SK-N-SH (cell line): ENCODE measurements at regions not wholly inside any gene's neighbourhood (a gene's known extent, or its start where the extent isn't known, plus 50 kb on each side); places are given as distances from the start of the nearest gene placed in this dataset.

Source experiments
- CTCF ChIA-PET: fragments of 300-600, 350-600 bp; formaldehyde crosslinking; extraction: SDS; loops from one replicate; lab custom pipeline; 2021; lab: Yijun Ruan, JAX
- POLR2A ChIA-PET: fragments of 350-600 bp; sonication (Branson Sonifier 250); formaldehyde crosslinking; extraction: SDS; loops from one replicate; lab custom pipeline; 2020; ENCODE audit warnings: antibody characterized with exemption, inconsistent platforms; lab: Yijun Ruan, JAX
- DNase-seq: peaks from one replicate; pipeline ENCODE4 v3.0.0; 2012
- H2AFZ ChIP-seq: fragments of 200-600 bp; sonication (generic); 2 replicates; pipeline ENCODE4 v1.8.1; 2016; ENCODE audit warnings: antibody characterized with exemption, mild to moderate bottlenecking, low read depth
- H3F3A ChIP-seq: fragments of 200-600 bp; sonication (generic); replicated peaks from 2 replicates; pipeline ENCODE3; 2016; ENCODE audit warnings: antibody characterized with exemption, mild to moderate bottlenecking; ENCODE audit not compliant: insufficient read depth
- H3K27ac ChIP-seq, 2 experiments: fragments of 200-500 bp in 1 of 2; fragments of 200-600 bp in 1 of 2; sonication (Bioruptor generic) in 1 of 2; sonication (generic), shearing (Covaris generic) in 1 of 2; 2 replicates each; pipeline versions ENCODE4 v1.5.1 to v1.6.1; 2014 to 2016; ENCODE audit warnings: low read depth in 2 of 2, inconsistent platforms in 1 of 2, low read length in 1 of 2, mild to moderate bottlenecking in 1 of 2, mixed read lengths in 1 of 2
- H3K27me3 ChIP-seq: fragments of 200-600 bp; sonication (generic), shearing (Covaris generic); 2 replicates; pipeline ENCODE4 v1.6.1; 2016; ENCODE audit warnings: mixed run types; ENCODE audit not compliant: insufficient read depth
- H3K36me3 ChIP-seq, 2 experiments: fragments of 200-500 bp in 1 of 2; fragments of 200-600 bp in 1 of 2; sonication (Bioruptor generic) in 1 of 2; sonication (generic) in 1 of 2; replicated peaks in 1 of 2; 2 replicates each; pipeline versions ENCODE3 to v1.5.1; 2014 to 2016; ENCODE audit warnings: low read length in 1 of 2, mild to moderate bottlenecking in 1 of 2; ENCODE audit not compliant: insufficient read depth in 2 of 2, control insufficient read depth in 1 of 2
- H3K4me1 ChIP-seq, 2 experiments: fragments of 200-500 bp in 1 of 2; fragments of 200-600 bp in 1 of 2; sonication (Bioruptor generic) in 1 of 2; sonication (generic), shearing (Covaris generic) in 1 of 2; 2 replicates each; pipeline versions ENCODE4 v1.5.1 to v1.6.1; 2014 to 2016; ENCODE audit warnings: low read depth in 1 of 2, low read length in 1 of 2, mixed run types in 1 of 2; ENCODE audit not compliant: insufficient read depth in 2 of 2, control insufficient read depth in 1 of 2
- H3K4me2 ChIP-seq: fragments of 200-600 bp; sonication (generic), shearing (Covaris generic); 2 replicates; pipeline ENCODE4 v1.6.1; 2017; ENCODE audit warnings: mixed run types
- H3K4me3 ChIP-seq, 2 experiments: fragments of 200-500 bp in 1 of 2; fragments of 200-600 bp in 1 of 2; sonication (Bioruptor generic) in 1 of 2; sonication (generic), shearing (Covaris generic) in 1 of 2; 2 replicates each; pipeline versions ENCODE4 v1.5.1 to v1.8.1; 2014 to 2016; ENCODE audit warnings: low read depth in 2 of 2, inconsistent platforms in 1 of 2, low read length in 1 of 2, mild to moderate bottlenecking in 1 of 2, mixed read lengths in 1 of 2, moderate library complexity in 1 of 2
- H3K79me2 ChIP-seq: fragments of 200-600 bp; sonication (generic); 2 replicates; pipeline ENCODE4 v1.8.1; 2017; ENCODE audit warnings: mild to moderate bottlenecking; ENCODE audit not compliant: insufficient read depth
- H3K9ac ChIP-seq: fragments of 200-600 bp; sonication (generic); 2 replicates; pipeline ENCODE4 v1.6.1; 2017; ENCODE audit warnings: mixed run types
- H3K9me2 ChIP-seq: fragments of 200-600 bp; sonication (generic); 2 replicates; pipeline ENCODE4 v1.6.1; 2017; ENCODE audit warnings: mixed run types
- H3K9me3 ChIP-seq: fragments of 200-600 bp; sonication (generic); 2 replicates; pipeline ENCODE4 v1.6.1; 2017; ENCODE audit warnings: mixed run types, mild to moderate bottlenecking, moderate library complexity
- H4K20me1 ChIP-seq: fragments of 200-600 bp; sonication (generic); 2 replicates; pipeline ENCODE4 v1.6.1; 2017; ENCODE audit warnings: mild to moderate bottlenecking, mixed run types; ENCODE audit not compliant: insufficient read depth
- CHD2 ChIP-seq: fragments of 150-350 bp; IDR thresholded peaks from 2 replicates; pipeline ENCODE4 v1.6.1; 2018; ENCODE audit warnings: low read length; ENCODE audit not compliant: partially characterized antibody
- ELF1 ChIP-seq: IDR thresholded peaks from 2 replicates; pipeline ENCODE4 v1.4.0; 2012
- EP300 ChIP-seq, 2 experiments: IDR thresholded peaks; 2 replicates each; pipeline versions ENCODE4 v1.4.0 to v1.6.1; 2012; ENCODE audit warnings: borderline replicate concordance in 1 of 2, low read depth in 1 of 2, low read length in 1 of 2
- FOXJ3 ChIP-seq: sonication (generic); formaldehyde crosslinking; IDR thresholded peaks from 2 replicates; pipeline ENCODE4 v1.5.1; 2020; ENCODE audit warnings: mild to moderate bottlenecking, missing genetic modification reagents
- FOXM1 ChIP-seq: IDR thresholded peaks from 2 replicates; pipeline ENCODE4 v1.4.0; 2012; ENCODE audit warnings: low read depth, mild to moderate bottlenecking
- MAX ChIP-seq: IDR thresholded peaks from 2 replicates; pipeline ENCODE4 v1.4.0; 2012; ENCODE audit warnings: low read depth
- MEF2A ChIP-seq: IDR thresholded peaks from 2 replicates; pipeline ENCODE4 v1.4.0; 2012; ENCODE audit warnings: low read depth, borderline replicate concordance
- MXI1 ChIP-seq: IDR thresholded peaks from 2 replicates; pipeline ENCODE4 v1.6.1; 2012; ENCODE audit warnings: mild to moderate bottlenecking, low read depth, low read length, improper control_type of control experiment
- NRF1 ChIP-seq: IDR thresholded peaks from 2 replicates; pipeline ENCODE4 v1.6.1; 2012; ENCODE audit warnings: low read depth, mild to moderate bottlenecking, low read length
- RAD21 ChIP-seq: IDR thresholded peaks from 2 replicates; pipeline ENCODE4 v1.6.1; 2012; ENCODE audit warnings: mild to moderate bottlenecking, low read length
- RCOR1 ChIP-seq: fragments of 150-350 bp; IDR thresholded peaks from 2 replicates; pipeline ENCODE4 v1.6.1; 2017; ENCODE audit warnings: antibody characterized with exemption, low read length
- REST ChIP-seq: IDR thresholded peaks from 2 replicates; pipeline ENCODE4 v1.6.1; 2012; ENCODE audit warnings: mild to moderate bottlenecking, low read depth, low read length, moderate library complexity
- RXRA ChIP-seq: IDR thresholded peaks from 2 replicates; pipeline ENCODE4 v1.4.0; 2012; ENCODE audit warnings: low read depth, mild to moderate bottlenecking, borderline replicate concordance
- SMC3 ChIP-seq: IDR thresholded peaks from 2 replicates; pipeline ENCODE4 v1.6.1; 2012; ENCODE audit warnings: low read depth, low read length, improper control_type of control experiment
- TEAD4 ChIP-seq: IDR thresholded peaks from 2 replicates; pipeline ENCODE4 v1.4.0; 2012; ENCODE audit warnings: mild to moderate bottlenecking, borderline replicate concordance; ENCODE audit not compliant: insufficient read depth
- USF1 ChIP-seq: IDR thresholded peaks from 2 replicates; pipeline ENCODE4 v1.4.0; 2012; ENCODE audit warnings: low read depth, borderline replicate concordance
- USF2 ChIP-seq: fragments of 150-350 bp; IDR thresholded peaks from 2 replicates; pipeline ENCODE4 v1.6.1; 2017; ENCODE audit warnings: antibody characterized with exemption, low read length, low read depth, borderline replicate concordance
- ZBTB33 ChIP-seq: IDR thresholded peaks from 2 replicates; pipeline ENCODE4 v1.4.0; 2012; ENCODE audit warnings: low read depth, borderline replicate concordance
- WGBS: methylation state at CpG from one replicate; pipeline ENCODE4 v1.1.6; 2017; ENCODE audit warnings: low lambda C conversion rate; 5-methylcytosine and 5-hydroxymethylcytosine counted together

GRCh38 chr22:48811885-48812284, 1015.8 kb downstream of the BRD1 start (continued):
- TF ChIP-seq ZBTB33: no peak
- TF ChIP-seq, all 33 proteins: peak for 0

GRCh38 chr22:48808038-48808960, 1019.4 kb downstream of the BRD1 start:
- DNase-seq: no peak
- no peaks in the 10 kb centered on the region for H3F3A ChIP-seq
- no peaks in the 10 kb centered on the region for H3K9me3 ChIP-seq
- no peak overlapping the region for H2AFZ ChIP-seq
- H3K9ac ChIP-seq: no peak overlapping the region
- POLR2A ChIA-PET: no interaction called here
- WGBS: 26% methylated on average over 6 of the region's 7 CpGs
- CTCF ChIA-PET: no interaction called here
- H3K27me3 ChIP-seq: no peaks in the 10 kb centered on the region
- H3K4me1 ChIP-seq: no peaks in the 10 kb centered on the region; a peak in 1 of 4 replicates
- no peaks in the 10 kb centered on the region for H3K36me3 ChIP-seq
- TF ChIP-seq MXI1 (no peak), NRF1 (no peak), USF1 (no peak), MAX (no peak), REST (no peak), ZBTB33 (no peak), RAD21 (no peak), TEAD4 (no peak), FOXM1 (no peak), CHD2 (no peak), MEF2A (no peak), EP300 (IDR thresholded peaks at IDR 0.05; ENCODE audit: borderline replicate concordance in 1 of 2, low read depth in 1 of 2, low read length in 1 of 2) (no peak), USF2 (no peak), SMC3 (no peak), RXRA (no peak), ELF1 (no peak), FOXJ3 (no peak), RCOR1 (no peak)
- TF ChIP-seq, all 33 proteins: peak for 0
- Histone ChIP-seq H3K9me2 (no peaks in the 10 kb centered on the region), H3K79me2 (no peaks in the 10 kb centered on the region), H4K20me1 (no peaks in the 10 kb centered on the region), H3K27ac (no peak overlapping the region), H3K4me2 (no peak overlapping the region), H3K4me3 (no peak overlapping the region)
